HG03520 (cell line): ENCODE measurements at regions not wholly inside any gene's neighbourhood (a gene's known extent, or its start where the extent isn't known, plus 50 kb on each side); places are given as distances from the start of the nearest gene placed in this dataset.
"Not testable (repeated sequence)": the region's sequence is repeated elsewhere in the genome, so short reads cannot be mapped to it uniquely, and the experiment has no call there.

Source experiments
- ATAC-seq: cut with Tn5 transposase; IDR thresholded peaks from one replicate; pipeline ENCODE4 v1.9.1; 2021; ENCODE audit warnings: mild to moderate bottlenecking, moderate library complexity; ENCODE audit not compliant: unreplicated experiment

DNA sequence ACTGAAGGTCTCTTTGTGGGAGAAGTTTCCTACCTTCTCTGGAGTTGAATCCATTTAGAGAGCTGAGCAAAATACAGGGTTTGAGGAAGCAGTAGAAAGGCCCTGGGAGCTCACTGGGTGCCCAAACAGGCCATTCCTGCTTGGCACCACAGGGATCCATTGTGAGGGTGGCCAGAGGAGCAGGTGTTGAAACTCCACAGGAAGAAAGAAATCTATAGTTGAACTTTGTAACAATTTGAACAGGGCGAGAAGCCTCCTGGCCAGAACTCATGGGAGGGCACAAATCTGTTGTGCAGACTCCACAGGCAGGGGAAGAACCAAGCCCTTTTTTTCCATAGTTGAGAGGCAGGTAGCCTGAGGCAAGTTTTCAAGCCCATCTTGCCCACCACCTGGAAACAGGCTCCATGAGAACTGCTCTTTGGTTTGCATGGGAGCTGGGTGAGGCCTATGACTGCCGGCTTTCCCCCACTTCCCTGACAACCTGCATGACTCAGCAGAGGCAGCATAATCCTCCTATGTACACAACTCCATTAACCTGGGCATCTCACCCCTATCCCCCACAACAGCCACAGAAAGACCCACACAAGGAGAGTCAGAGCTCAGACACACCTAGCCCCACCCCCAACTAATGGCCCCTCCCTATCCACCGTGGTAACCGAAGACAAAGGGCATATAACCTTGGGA, 1053.0 kb downstream of the TSN start:
- ATAC-seq, result no peak

DNA sequence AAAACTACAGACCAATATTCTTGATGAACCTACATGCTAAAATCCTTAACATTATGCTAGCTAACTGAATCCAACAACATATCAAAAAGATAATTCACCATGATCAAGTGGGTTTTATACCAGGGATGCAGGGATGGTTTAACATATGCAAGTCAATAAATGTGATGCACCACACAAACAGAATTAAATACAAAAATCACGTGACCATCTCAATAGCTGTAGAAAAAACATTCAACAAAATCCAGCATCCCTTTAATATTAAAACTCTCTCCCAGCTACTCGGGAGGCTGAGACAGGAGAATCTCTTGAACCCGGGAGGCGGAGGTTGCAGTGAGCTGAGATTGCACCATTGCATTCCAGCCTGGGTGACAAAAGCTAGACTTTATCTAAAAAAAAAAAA, 1056.8 kb downstream of the TSN start:
- ATAC-seq, result not testable (repeated sequence)

DNA sequence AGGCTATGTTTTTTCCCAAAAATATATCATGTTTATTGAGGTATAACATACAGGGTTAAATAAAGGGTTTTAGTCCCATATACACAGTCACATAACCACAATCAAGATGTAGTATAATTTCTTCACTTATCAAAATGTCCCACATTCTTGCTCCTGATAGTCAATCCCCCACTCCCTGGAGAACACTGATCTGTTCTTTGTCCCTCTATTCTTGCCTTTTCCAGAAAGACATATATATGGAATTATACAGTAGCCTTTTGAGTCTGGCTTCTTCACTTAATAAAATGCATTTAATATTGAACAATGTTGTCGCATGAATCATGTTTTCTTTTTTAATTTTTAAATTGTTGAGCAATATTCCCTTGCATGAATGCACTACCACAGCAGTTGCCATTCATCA, 1059.7 kb downstream of the TSN start:
- ATAC-seq, result no peak

DNA sequence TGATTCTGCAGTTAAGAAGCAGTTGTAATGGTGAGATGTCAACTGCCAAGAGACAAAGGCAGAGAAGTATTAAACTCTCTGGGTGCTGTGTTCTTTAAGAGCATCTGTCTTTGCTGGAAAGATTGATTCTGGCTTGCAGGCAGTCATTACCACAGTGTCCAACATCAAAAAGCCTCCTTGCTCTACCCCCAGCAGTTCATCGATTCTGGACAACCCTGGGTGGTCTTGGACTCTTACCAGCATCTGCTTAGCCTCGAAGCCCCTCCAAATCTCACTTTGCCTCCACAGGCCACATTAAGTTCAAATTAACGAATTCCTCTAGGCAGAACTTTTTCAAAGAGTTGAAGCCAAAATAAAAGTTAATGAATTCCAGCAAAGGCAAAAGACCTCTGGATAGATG, 1061.4 kb downstream of the TSN start:
- no peak for ATAC-seq

DNA sequence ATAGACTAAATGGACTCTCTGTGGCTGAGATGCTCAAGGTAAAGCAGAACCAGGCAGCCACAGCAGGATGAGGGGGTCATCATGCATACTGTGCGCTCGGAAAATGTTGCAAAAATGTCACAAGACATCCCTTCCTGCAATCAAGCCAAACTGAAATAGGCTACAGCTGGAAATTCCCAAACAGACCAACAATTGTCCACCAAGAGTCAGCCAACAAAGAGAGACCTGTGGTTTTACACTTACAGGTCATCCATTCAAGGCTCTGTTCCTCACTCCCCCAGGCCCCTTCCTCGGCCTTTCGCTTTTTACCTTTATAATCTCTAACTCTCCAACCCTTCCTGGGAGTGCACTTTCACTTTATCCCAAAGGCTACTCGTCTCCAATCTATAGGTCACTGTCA, 1066.9 kb downstream of the TSN start:
- no peak for ATAC-seq

DNA sequence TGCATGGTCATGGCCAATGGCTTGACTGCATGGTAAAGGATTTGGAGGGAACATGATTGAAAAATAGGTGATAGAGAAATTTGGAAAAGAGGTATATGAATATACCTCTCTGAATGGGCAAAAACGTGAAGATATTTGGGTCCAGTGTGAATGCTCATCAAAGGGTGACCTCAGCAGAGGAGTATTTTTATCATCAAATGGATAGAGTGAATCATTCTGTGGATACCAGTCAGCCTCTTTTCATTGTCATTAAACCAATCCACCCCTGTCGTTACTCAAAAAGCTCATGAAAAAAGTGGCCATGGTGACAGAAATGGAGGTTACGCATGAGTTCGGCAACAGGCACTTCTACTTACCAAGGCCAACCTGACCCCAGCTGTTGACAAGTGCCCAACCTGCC, 1074.7 kb downstream of the TSN start:
- ATAC-seq, result no peak

DNA sequence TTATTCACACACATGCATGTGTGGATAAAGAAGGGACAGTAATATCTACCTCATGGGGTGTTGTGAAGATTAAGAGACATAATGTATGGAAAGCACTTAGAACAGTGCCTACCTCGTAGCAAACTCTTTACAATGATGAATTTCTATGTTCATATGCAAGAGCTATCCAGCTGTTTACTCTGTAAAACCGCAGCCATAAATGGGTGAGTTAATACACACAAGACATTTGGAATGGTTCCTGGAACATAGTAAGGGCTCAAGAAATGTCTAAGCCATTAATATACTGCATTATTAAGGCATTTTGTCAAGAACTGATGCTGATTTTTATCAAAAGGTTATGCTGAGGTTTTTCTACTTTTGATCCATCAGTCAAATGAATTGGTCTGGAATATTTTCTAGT, 1076.2 kb downstream of the TSN start:
- ATAC-seq, result no peak

DNA sequence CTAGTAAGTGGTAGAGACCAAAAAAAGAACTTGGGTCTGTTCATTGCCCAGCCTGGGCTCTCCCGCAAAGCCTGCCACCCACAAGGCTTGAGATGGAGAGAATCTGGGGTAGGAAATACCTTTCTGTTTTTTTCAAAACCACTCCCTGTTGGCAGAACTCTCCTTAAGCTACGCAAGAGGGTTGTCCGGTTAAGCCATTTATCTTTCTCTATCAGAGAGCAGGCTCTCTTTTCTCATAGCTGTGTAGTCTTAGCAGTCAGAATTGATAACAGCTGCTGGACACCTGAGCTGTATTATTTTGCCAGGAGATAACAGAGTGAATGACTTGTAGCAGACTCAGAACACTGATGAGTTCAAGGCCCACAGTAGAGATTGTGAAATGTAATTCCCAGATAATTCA, 1088.1 kb downstream of the TSN start:
- ATAC-seq, result no peak

DNA sequence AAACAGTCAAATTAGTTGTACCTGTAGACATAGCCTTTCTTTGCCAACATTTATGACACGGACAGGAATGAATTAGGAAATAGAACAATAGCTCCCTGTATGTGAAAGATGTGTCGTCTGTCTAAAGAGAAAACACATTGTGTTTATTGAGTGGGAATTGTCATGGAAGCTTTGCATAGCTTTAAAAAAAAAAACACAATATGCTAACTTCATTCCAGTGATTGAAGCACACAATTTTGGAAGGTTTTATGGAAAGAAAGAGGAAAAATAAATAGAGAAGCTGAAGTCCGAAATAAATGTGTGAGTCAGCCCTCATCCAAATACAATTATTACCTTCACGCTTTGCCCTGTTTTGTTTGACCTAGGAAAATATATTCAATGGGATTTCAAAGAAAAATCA, 1095.7 kb downstream of the TSN start:
- ATAC-seq, result no peak

DNA sequence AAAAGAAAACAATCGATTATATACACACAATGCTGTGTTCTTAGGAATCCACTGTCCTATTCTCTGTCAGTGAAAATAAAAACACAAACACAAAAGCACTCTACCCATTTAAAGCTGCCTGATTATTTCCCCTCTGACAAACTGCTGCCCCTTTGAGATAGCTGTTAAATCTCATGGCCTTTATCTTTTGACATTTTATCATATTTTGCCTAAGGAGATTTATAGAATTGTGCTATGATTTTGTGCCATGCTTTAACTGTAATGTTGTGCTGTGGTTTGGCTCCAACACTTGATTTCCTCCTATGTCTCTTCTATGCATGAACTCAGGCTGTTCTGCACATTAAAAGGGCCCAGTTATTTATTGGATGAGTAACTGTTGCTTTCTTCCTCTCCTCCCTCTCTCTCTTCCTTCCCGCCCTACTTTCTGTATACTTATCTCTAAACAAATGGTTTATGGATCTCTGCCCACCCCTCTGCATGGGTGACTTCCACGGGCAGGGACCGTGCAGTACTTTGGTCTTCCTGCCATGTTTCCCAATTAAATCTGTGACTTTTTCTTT, 1096.6 kb downstream of the TSN start:
- ATAC-seq, result no peak

DNA sequence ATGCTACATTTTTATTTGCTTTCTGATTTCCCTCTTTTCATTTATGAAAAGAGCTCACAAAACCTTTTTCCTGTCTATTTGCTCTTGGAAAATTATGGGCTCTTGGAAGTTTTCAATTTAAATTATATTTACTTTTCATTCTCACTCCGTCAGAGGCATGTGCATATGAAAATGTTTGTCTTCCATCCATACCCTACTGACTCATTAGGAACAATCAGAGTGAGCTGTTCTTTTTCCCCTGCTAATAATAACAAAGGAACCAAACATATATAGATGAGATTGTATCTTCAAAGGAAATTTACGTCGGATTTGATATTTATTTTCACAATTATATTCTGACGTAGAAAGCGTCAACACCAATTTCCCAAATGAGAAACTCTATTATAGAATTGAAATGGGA, 1101.2 kb downstream of the TSN start:
- no peak for ATAC-seq

DNA sequence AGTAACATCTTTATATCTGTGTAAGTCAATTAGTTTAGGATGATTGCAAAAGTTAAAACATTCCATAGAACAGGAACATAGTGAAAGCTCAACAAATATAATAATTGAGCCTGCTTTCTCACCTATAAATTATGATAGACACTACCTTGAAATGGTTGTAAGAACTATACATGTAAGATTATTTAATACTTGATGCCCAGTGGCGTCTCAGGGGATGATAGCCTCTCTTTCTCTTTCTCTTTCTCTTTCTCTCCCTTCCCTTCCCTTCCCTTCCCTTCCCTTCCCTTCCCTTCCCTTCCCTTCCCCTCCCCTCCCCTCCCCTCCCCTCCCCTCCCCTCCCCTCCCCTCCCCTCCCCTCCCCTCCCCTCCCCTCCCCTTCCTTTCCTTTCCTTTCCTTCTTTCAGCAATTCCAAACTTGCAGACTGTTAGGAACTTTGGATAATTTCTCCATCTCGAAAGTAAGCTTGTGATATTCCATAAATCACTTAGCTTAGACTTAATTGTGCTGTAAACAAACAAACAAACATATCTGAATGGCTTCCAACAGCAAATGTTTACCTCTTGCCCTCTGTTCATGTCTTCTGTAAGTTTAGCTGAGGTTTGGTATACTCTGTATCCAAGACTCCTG, 1102.7 kb downstream of the TSN start:
- no peak for ATAC-seq

DNA sequence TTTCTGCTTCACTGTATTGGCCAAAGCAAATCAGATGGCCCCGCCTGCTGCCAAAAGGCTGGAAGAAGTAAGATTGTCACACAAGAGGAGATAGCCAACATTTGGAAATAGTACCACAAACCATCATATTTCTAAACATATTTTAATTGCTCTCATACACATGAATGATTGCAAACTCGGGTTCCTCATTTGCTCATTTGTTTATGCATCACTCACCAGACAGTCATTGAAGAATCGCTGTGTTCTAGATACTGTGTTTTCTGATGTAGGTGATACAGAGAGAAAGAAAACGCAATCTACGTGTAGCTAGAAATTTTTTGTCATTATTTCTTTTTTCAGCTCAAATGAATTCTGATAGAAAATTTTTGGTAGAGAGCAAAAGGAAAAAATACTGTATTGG, 1103.4 kb downstream of the TSN start:
- ATAC-seq, result no peak

DNA sequence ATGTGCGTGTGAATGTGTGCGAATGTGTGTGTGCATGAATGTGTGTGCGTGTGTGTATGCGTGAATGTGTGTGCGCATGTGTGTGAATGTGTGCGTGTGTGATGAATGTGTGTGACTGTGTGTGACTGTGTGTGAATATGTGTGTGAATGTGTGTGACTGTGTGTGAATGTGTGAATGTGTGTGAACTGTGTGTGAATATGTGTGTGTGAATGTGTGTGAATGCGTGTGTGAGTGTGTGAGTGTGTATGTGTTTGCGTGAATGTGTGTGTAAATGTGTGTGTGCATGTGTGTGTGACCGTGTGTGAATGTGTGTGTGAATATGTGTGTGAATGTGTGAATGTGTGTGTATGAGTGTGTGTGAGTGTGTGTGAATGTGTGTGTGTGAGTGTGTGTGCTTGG, 1103.8 kb downstream of the TSN start:
- no peak for ATAC-seq

DNA sequence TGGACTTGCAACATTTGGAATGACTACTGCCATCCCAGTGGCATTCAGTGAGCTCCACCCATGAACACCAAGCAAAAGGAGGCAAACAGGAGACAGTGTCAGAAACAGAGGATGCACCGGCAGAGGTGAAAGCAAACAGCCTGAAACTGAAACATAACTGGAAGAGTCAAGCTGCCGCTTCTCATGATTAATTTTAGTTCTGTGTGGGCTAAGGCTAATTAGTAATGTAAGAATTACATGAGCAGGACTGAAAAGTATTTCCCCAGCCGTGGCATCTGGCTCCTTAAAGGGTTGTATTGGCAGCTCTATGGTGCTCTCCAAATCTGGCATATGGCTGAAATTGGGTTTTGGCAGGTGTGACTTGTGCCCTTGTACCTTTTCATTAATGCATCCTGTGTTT, 1108.1 kb downstream of the TSN start:
- peak; percentile 66 for ATAC-seq

DNA sequence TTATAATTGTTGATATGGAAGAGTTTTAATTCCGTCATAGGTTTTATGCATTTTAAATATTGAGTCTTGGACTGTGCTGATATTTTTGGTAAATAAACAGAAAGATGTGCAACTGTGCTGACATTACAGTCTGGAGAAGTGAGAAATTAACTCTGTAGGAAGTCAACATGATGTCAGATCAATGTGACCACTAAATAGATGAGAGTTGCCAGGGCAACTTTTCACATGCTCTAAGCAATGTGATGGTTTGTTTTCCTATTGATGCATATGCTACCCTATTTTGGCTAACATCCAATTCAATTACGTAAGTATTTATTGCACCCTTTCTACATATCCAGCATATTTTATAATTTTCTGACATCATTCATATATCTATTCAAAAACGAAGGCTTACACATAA, 1109.3 kb downstream of the TSN start:
- ATAC-seq, result no peak

DNA sequence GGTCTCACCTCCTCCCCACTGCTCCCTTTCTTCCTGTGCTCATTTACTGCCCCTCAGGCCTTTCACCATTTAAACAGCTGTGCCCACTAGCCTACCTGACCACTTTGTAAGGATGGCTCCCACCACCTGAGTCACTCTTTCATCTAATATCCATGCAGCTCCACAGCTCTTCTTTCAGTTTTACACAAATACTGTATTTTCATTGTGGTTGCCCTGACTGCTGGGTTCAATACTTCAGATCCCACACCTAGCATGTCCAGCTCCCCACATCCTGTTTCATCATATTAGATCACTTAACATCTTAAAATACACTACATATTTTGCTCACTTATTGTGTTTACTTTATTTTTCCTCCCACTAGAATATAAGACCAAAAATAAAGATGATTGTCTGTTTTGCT, 1110.6 kb downstream of the TSN start:
- no peak for ATAC-seq

DNA sequence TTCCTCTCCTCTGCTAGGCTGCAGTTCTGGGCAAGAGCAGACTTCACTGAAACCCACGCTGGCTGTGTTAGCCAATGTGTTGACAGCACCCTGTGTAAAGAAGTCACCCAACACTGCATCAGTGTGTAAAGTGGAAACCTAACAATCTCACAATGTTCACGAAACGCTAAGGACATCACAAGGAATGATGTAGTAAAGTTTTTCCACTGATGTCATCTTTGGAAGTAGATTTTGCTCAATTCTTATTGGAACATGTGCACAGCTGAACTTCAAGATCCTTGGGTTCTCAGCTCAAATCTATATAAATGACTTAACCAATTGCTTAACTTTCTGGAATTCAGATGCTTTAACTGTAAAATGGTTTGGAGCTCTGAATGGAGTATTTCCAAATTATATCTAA, 1112.5 kb downstream of the TSN start:
- no peak for ATAC-seq

DNA sequence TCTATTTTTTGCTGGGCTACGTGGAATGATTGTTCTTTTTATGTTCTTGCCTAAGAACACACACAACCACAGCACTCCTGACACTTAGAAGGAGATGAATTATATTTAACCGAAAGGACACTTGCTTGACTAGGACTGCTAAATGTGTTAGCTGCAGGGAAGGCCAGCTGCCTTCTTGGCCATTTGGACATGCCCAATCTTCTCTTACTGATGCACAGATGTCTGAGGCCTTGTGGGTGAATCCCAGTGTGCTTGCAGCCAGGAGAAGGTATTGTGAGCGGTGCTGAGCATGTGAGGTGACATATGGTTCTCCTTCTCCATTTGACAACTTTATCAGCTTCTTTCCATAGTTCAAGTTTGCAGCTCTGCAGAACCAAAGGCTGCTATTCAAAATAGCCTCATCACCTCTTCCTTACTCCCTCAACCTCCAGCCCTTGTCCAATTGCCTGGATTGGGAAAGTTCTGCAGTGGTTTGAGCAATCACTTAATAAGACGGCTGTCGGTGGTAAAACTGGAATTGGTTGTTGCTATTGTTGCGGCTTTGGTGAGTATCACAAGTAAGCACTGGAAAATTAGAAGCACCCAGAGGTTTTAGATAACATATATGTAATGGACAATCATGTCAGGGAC, 1113.3 kb downstream of the TSN start:
- no peak for ATAC-seq

DNA sequence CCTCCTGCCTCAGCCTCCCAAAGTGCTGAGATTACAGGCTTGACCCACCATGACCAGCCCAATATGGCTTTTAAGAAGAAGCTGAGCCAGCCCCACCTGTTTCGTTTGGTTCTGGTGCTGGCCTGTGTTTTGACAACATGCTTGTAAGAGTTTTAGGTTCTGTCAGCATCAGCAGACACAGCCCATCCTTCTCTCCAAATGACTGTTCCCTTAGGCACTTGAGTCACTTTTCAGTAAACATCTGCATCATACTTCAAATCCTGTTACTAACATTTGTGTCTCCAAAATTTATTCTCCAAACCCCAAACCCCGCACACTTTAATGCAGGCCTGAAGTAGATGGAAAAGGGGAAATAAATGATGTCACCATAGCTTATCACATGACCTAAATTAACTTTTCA, 1118.5 kb downstream of the TSN start:
- no peak for ATAC-seq

DNA sequence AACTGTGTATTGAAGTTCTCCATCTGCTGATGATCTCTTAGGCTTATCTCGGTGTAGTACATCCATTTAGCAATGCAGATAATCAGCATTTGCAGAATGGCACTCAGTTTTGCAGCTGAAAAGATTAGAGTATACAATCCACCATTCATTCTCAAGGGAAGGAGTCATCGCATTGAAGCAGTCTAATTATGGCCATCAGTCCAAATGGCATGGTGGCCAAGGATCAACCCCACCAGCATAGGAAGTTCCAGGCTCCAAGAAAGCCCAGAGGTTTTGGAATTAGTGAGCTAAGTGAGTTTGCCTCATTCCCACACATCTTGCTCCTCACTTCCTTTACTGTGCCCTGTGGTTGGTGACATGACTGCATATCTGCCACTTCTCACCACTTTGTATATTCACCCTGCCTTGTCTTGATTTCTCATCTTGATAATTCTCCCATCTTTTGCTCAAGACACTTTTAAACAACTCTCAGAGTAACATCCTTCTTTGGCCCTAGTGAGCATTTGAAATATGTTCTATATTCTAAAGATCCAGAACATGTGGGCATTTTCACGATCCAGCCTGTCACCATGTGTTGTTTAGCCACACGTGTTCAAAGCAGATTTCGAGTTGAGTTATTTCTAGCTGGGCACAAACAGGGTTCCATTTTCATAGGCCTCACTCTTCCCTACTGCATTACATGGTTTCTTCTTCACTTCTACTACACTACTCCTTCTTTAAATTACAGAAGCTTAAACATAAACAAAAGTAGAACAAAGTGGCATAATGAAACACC, 1119.8 kb downstream of the TSN start:
- ATAC-seq, result no peak

DNA sequence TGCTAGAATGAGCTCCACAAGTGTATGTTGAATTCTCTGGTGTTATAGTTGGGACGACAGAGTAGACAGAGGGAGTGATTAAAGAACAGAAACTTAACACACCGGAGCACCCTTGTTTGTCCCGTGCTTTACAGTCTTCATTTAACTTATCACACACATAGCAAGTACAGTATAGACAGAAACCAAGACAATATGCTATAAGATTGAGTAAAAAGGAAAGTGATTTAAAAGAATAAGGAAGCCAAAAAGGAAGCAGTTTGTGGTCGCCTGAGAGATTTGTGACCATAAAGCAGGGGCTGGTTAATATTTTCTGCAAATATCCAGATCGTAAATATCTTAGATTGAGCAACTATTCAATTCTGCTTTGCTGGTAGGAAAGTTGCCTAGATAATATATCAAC, 1128.4 kb downstream of the TSN start:
- ATAC-seq, result no peak
